ENCODE measurements at regions not wholly inside any gene's neighbourhood (a gene's known extent, or its start where the extent isn't known, plus 50 kb on each side); places are given as distances from the start of the nearest gene placed in this dataset.

- no peaks in the 10 kb centered on the region for H3K36me3 ChIP-seq
- intact Hi-C loops (cut with DNase I; ENCODE audit: low total_unique reads), result no loop called here
- no peaks in the 10 kb centered on the region for H3K27me3 ChIP-seq
- no peak overlapping the region for H3K27ac ChIP-seq
- peaks cover 0 to 17% (median 5%) of the 10 kb centered on the region in 4 donors for H3K4me1 ChIP-seq
- DNase-seq, result no peak
- no peaks in the 10 kb centered on the region for H3K9me3 ChIP-seq
- H3K4me3 ChIP-seq, result no peak overlapping the region
- no peak for TF ChIP-seq CTCF (IDR thresholded peaks at IDR 0.05)
Observed at GRCh38 chr4:147076728-147077127, 131.1 kb upstream of the TTC29 start.

- no peak for TF ChIP-seq CTCF (IDR thresholded peaks at IDR 0.05)
- no peaks in the 10 kb centered on the region for H3K27me3 ChIP-seq
- no peaks in the 10 kb centered on the region for H3K9me3 ChIP-seq
- H3K4me3 ChIP-seq, result no peak overlapping the region
- intact Hi-C loops (cut with DNase I; ENCODE audit: low total_unique reads), result no loop called here
- DNase-seq, result no peak
- no peak overlapping the region for H3K27ac ChIP-seq
- H3K4me1 ChIP-seq, result peaks cover 0 to 17% (median 5%) of the 10 kb centered on the region in 4 donors
- no peaks in the 10 kb centered on the region for H3K36me3 ChIP-seq
Observed at GRCh38 chr4:147078362-147078761, 132.7 kb upstream of the TTC29 start.

GRCh38 chr4:147078875-147079658 is 133.4 kb upstream of the TTC29 start:
- no peak for TF ChIP-seq CTCF (IDR thresholded peaks at IDR 0.05)
- peaks cover 0 to 17% (median 5%) of the 10 kb centered on the region in 4 donors for H3K4me1 ChIP-seq
- intact Hi-C loops (cut with DNase I; ENCODE audit: low total_unique reads), result no loop called here
- peak overlapping the region; percentile 16 to 27 for H3K4me3 ChIP-seq
- no peaks in the 10 kb centered on the region for H3K9me3 ChIP-seq
- no peak for DNase-seq
- H3K27me3 ChIP-seq, result no peaks in the 10 kb centered on the region
- peak overlapping the region; percentile 12 to 14 for H3K27ac ChIP-seq
- H3K36me3 ChIP-seq, result no peaks in the 10 kb centered on the region

- H3K4me3 ChIP-seq, result no peak overlapping the region
- intact Hi-C loops (cut with DNase I; ENCODE audit: low total_unique reads), result no loop called here
- no peaks in the 10 kb centered on the region for H3K9me3 ChIP-seq
- no peak overlapping the region for H3K27ac ChIP-seq
- H3K27me3 ChIP-seq, result no peaks in the 10 kb centered on the region
- no peak for TF ChIP-seq CTCF (IDR thresholded peaks at IDR 0.05)
- H3K4me1 ChIP-seq, result peaks cover 0 to 10% (median 3%) of the 10 kb centered on the region in 4 donors
- no peaks in the 10 kb centered on the region for H3K36me3 ChIP-seq
- no peak for DNase-seq
Observed at GRCh38 chr4:147084861-147085260, 139.2 kb upstream of the TTC29 start.

- Histone ChIP-seq H3K36me3 (no peaks in the 10 kb centered on the region), H3K4me1 (peaks cover 0 to 10% (median 3%) of the 10 kb centered on the region in 4 donors), H3K4me3 (no peak overlapping the region), H3K27ac (no peak overlapping the region), H3K27me3 (no peaks in the 10 kb centered on the region), H3K9me3 (no peaks in the 10 kb centered on the region)
- no peak for TF ChIP-seq CTCF (IDR thresholded peaks at IDR 0.05)
- intact Hi-C loops (cut with DNase I; ENCODE audit: low total_unique reads), result no loop called here
- DNase-seq, result no peak
Observed at GRCh38 chr4:147085781-147086180, 140.1 kb upstream of the TTC29 start.

Measured in tibial artery (tissue), 4 donors.